ENCODE measurements at regions not wholly inside any gene's neighbourhood (a gene's known extent, or its start where the extent isn't known, plus 50 kb on each side); places are given as distances from the start of the nearest gene placed in this dataset.
A peak's percentile ranks its signal among the peaks of the same experiment; 100 is the strongest.

DNA sequence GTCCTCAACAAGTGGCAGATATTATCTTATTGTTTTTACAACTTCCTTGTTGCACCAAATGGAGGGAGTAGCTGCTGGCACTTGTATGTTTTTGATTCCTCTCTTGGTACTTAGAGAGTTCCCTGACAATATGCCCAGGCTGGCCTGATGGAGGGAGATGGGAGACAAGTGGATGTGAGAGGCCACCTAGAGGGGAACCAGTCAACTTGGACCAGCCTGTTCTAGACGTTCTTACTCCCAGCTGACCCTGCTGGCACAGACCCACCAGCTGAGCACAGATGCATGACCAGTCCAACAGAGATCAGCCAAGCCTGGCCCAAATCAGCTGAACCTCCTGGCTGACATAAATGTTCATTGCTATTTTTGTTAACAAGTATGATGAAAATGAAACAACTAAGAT, 60.9 kb upstream of the GDNF start:
- DNase-seq, result no peak

DNA sequence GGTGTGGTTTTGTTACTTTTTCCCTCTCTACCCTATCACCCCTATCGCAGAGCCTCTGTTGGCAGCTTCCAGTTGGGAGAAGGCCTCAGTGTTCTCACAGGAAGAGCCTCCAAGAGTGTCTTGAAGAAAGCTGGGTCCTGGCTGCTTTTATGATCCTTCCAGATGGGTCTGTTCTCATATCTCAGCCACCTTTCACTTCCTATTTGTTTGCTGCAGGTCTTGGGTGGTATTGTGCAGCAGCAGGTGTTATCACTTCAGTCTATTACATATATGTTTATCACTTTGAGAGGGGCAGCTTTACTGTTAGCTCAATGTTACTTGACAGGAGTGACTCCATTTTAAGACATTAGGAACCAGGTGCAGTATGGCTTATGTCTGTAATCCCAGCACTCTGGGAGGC, 59.2 kb upstream of the GDNF start:
- DNase-seq, result no peak

DNA sequence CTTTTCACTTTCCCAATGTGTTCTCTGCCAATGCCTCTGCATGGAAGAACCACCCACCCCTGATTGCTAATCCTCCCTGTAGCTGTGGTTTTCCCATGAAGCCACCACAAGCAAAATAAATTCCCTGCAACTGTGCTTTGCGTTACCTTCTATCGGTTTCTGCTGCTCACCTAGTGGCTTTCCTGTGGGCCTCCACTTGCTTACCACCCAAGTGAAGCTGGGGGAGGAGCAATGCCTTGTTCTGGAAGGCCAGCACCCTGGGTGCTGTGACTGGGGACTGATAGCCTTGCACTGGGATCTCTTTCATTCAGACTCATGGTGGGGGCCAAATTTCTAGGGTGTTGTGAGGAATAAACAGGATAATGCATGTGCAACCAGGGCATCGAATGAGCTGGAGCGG, 56.3 kb upstream of the GDNF start:
- no peak for DNase-seq

DNA sequence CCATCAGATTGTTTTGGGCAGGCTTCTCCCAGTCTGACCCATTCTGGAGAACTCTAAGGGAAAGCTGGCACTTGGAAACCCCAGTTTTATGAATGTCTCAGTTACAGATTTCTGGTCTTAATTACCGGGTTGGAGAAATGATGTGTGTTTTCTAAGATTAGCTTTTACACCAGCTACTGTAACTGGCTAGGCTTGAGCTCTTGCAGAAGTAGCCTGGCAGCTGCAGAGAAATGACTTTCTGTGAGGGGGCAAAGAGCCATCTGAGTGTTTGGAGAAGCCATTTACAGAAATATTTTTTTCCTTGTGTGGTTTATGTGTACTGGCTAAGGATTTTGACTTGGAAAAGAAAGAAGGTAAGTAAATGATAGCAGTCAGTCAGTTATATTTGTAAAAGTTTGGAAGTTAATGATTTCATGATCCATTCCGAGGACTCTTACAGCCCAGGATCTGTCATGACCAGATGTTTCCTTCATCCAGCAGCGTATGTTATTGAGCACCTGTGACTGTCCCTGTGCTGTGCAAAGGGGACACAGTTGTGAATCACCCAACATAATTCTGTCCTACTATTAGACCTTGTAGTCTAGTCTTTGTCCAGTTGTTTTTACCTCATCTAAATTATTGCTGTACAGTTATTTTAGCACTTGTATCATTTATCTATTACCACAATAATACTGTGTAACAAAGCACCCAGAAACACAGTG, 53.7 kb upstream of the GDNF start:
- DNase-seq, result no peak

DNA sequence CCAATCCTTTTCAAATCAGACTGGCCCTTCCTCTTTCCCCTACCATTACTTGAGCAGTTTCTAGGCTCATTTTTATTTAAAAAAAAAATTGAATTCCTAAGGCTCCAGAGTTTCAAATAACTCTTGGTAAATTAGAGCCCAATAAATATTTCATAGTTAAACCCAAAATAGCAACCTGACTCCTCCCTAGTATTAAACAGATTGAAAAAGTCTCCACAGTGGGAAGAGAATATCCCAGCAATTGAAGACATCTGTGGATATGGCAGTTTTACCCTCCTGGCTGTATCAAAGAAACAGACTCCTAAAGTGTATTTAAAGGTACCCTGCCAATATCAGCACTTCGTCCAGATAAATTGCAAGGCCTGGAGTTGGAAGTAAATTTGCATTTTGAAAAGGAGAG, 52.7 kb upstream of the GDNF start:
- DNase-seq, result no peak

DNA sequence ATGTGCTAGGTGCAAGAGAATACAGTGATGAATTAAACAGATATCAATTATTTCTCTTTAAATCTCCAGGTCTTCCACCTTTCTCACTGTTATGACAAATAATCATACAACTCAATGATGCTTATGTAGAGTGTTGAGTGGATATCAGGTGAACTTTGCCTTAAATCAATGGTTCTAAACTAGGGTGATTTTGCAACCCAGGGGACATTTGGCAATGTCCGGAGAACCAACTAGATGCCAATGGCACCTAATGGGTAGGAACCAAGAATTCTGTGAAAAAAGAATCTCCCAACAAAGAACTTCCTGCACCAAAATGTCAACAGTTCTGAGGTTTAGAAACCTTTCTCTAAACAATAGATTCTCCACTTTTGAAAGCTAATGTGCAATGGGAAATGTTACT, 52.0 kb upstream of the GDNF start:
- DNase-seq, result no peak

DNA sequence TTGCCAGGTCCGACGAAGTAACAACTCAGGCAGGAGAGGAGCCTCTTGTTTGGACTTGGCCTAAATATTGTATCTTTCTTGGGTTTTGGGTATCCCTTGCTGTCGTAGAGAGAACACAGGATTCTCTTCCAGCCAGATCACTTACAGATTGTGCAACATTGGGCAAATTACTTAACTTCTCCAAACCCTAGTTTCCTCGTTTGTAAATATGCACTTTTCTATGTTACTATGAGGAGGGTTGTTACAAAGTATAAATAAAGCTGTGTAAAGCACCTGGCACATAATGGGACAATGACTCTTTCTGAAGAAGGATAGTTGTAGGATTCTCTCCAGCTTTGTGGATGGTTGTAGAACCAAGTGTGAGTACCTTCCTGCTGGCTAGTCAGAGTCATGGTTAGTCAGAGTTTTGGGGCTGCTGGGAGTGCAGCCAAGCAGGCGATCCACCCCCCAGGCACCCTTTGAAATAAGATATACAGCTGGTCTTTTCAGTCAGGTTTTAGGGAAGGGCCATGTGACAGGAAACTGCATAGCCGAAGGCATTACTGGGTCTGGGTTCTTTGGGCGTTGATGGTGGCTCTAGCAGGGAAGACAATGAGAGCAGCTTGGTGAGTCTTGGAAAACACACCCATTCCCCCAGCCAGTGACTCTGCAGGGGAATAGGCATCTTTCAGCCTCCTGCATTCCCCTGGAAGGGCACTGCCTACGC, 49.9 kb upstream of the GDNF start:
- peak; percentile 42 to 43 for DNase-seq

All from Kasumi-1 (cell line).